ENCODE measurements at regions not wholly inside any gene's neighbourhood (a gene's known extent, or its start where the extent isn't known, plus 50 kb on each side); places are given as distances from the start of the nearest gene placed in this dataset.
"Not testable (repeated sequence)": the region's sequence is repeated elsewhere in the genome, so short reads cannot be mapped to it uniquely, and the experiment has no call there.

DNA sequence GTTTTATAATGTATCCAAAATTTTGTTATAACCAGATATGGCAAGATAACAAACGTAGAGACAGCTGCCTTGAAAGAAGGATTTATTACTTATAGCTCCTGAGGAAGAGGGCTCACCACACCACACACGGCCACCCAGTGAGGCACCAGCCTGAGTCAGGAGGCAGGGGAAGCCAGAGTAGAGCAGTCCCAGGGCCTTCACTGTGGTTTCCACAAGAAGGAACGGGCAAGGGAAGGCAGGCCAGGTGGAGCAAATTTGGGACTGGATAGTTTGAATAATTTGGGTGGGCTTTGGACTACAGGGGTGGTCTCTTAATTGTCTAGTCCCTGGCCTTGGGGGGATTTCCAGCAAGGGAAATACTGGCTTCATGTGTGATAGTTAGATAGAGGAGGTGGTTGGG lies 72.5 kb downstream of the RRAGC start:
- DNase-seq: no peak

DNA sequence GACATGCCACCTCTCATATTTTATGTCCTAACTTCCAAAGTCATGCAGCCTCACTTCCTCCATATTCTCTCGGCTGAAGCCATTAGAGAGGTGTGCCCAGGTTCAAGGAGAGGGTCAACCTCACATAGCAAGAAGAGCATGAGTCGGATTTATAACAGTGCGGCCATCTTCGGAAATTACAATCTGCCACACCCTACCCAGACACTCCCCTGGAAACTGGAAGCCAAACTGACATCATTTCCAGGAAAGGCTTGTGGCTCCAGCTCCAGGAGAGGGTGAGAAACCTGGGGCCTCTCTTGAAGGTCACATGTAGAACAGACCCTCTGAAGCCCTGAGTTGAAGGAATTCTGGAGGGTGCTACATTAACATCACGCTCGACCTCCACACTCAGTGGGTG lies 73.5 kb downstream of the RRAGC start:
- DNase-seq: no peak

DNA sequence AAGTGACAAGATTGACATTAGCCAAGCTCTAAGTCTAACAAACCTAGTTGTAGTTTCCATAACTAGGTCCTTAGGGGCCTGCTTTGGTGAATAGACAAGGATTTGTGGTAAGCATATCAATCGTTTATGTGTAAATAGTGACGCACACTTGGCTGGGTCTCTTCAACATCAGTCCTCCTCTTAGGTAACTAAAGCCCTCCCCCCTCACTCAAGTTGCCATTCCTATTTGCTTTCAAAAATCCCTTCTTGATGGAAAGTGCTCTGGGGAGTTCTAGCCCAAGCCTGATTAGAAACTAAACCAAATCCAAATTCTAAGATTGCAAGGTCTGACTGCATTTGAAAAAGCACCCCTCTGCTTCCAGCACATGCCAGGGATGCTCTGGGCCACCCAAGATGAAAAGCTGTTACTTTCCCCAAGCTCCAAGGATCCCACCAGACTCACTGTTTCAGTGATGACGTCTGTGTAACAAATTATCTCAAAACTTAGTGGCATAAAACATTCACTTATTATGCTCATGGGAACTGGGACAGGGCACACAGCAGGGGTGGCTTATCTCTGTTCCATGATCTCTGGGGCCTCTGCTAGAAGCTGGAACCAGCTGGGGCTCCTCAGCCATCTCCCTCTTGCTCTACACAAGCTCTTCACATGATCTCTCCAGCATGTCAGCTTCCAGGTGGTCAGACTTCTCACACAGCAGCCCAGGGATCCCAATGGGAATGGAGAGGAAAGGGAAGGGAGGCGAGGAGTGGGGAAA lies 74.1 kb downstream of the RRAGC start:
- no peak for DNase-seq

DNA sequence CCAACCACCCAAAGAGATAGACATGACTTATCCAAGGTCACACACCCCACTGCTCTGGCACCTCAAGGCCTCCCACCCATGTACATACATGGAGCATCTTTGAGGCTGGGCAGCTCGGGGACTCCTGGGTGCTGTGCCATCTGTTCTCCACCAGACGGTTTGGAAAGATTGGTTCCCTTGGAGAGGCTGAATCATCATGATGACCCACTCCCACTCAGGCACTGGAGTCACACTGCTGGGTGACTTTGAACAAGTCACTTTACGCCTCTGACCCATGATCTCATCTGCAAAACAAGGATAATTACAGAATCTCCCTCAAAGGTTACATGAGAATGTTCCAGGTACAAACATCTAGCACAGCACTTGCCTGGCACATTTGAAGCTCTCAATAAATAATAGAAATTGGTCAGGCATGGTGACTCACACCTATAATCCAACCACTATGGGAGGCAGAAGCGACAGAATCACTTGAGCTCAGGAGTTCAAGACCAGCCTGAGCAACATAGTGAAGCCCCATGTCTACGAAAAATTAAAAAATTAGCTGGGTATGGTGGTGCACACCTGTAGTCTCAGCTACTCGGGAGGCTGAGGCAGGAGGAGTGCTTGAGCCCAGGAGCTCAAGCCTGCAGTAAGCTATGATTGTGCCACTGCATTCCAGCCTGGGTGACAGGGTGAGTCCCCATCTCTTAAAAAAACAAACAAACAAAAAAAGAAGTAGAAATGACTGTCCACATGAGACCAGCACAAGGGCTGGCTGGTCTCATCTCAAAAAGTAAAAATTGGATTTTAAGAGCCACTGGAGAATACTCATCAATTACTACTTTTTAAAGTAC lies 74.9 kb downstream of the RRAGC start:
- no peak for DNase-seq

DNA sequence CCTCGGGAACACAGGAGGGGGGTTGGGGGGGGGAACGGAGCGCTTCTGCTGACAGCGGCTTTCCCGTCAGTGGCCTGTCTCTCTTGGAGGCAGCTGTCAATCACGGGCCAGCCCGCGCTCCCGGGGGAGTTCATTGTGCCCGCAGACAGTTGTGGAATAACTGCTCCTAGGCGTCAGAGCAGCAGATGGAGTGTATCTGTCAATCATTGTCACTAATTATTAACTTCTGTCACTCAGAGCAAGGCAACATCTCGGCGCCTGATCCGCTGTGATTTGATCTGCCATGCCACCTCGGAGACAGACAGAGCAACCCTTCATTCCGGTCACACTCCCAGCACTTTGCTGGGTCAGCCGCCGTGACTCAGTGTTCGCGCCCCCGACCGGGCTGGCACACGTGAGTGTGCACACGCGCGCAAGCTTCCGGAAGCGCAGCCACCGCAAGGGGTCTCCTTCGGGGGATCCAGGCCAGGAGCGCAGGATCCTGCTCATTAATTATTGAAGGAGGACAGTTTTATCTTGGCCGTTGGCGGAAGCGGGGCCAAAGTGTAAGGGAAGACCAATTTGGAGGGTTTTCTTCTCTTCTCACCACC lies 75.8 kb downstream of the RRAGC start:
- no peak for DNase-seq

DNA sequence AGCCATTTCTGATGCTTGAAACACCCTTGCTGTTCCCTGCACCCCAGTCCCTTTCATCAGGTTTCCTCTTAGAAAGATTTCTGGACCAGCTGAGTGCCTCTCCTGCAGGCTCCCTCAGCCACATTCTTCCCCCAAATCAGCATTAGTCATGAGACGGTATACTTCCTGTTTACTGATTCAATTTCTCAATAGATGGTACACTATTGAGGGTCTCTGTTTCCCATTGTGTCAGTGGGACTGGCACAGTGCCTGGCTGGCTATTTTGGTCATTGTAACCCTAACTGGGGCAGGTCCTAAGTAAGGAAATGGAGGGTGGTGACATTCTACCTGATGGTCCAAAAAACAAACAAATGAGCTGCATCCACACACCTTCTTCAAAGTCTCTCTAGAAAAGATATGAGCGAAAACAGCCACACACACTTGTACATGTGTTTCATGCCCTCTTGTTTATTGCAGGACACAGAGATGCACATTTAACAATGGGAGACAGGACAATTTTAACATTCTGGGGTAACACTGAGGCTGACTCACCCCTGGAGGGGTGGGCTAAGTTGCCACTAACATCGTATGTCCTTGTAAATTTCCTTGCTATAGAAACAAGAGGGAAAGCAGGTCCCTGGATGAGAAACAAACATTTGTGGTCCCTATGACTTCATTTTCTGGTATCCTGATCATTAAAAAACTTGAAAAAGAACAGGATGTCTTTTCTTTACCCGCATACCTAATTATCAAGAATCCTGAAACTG lies 77.5 kb downstream of the RRAGC start:
- no peak for DNase-seq

DNA sequence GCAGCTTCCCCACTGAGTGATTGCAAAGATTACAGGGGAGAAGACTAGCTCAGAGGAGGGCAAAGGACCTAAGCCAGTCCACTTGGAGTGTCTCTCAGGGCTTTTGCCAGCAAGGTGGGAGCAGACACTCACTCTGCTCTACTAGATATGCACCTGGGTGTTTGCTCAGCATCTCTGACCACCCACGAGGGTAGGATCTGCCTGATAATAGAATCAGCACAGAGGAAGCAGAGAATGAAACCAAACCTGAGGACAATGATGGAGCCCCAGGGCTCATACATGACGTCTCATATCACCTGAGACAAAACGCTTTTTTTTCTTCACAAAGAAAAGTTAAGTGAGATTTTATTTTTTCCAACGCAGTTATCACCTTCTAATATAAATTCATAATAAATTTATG lies 79.4 kb downstream of the RRAGC start:
- no peak for DNase-seq

DNA sequence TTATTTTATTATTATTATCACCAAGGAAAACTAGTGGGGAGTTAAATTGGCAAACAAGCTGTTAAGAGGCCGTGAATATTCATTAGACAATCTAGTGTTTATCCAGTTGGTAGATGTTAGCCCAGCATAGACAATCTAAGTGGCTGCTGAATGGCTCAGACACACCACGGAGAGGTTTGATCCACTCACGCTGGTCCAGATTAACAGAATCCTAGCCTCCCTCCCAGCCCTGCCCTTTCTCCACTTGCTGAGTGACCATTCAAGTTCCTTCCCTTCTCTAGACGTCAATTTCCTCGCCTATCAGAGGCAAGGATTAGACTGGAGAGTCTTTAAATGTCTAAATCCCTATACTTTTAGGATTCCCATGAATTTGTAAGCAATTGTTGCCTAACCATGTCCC lies 80.1 kb downstream of the RRAGC start:
- DNase-seq: no peak

DNA sequence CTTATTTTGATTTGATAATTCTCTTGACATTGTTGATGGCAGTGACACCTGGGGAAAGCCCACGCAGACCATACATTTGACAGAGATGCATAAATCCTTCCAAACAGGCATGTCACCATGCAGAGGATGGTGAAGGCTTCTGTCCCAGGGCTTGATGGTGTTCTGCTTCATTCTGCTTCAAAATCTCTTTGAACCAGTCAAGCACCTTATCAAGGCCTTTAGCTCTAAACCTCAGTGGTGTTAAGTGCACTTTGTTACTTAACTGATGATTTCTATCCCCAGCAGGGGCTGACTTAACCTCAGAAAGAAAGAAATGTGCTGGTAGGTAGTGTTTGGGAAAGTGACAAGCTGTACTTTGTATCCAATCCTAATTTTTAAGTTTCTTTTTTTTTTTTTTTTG lies 81.1 kb downstream of the RRAGC start:
- no peak for DNase-seq

DNA sequence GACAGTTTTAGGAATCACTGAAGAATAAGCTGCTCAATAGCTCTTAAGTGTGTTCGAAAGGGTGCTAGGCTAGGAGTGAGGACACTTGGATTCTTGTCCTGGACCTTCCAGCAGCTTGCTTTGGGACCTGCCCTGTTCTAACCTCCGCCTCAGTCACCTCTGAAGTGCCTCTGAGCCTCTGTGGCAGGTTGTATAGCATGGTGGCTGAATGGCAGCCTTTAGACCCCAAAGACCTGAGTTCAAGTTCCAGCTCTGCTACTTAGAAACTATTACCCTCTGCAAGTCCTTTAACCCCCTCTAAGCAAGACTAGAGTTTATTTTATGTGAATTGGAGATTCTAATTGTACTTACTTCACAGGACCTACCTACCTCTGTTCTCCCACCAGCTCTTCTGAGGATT lies 81.5 kb downstream of the RRAGC start:
- DNase-seq: no peak

DNA sequence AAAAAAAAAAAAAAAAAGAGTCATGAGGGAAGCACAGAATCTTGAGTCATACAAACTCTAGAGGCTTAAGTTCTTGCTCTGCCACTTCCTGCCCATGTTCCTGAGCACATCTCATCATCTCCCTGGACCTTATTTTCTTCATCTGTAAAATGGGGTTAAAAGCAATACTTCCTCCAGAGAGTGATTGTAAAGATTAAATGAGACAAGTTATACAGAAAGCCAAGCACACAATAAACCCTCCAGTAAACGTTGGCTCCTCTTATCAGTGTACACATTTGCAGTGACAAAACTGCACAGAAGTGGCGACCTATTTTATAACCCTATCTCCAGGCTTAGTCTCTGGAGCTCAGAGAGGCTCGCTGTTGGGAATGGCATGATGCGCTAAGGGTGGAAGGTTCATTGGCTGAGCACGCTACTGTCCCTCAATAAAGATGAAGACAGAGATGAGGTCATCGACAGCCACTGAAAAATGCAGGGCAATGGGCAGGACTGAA lies 82.1 kb downstream of the RRAGC start:
- no peak for DNase-seq

DNA sequence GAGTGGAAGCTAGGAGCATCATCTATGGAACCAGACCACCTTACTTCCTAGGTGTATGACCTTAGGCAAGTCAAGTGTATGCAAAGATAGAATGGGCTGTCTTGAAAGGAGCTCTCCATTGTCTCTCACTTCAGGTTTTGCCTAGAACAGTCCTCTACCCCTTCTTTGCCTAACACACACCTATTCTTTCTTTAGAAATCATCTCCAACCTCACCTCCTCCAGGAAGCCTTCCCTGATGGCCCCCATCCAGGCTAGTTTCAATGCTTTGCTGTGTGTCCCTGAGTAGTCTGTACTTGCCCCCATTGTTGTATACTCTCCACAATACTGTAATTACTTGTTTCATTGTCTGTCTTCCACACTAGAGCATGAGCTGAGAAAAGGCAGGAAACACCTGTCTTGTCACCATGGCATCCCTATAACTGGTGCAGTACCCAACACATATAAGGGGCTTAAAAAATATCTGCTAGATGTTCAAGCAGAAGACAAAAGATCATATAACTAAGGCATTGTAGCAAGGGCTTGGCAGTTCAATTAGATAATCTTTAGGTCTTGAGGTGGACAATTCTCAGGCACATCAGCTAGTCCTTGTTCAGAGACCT lies 83.0 kb downstream of the RRAGC start:
- DNase-seq: no peak

DNA sequence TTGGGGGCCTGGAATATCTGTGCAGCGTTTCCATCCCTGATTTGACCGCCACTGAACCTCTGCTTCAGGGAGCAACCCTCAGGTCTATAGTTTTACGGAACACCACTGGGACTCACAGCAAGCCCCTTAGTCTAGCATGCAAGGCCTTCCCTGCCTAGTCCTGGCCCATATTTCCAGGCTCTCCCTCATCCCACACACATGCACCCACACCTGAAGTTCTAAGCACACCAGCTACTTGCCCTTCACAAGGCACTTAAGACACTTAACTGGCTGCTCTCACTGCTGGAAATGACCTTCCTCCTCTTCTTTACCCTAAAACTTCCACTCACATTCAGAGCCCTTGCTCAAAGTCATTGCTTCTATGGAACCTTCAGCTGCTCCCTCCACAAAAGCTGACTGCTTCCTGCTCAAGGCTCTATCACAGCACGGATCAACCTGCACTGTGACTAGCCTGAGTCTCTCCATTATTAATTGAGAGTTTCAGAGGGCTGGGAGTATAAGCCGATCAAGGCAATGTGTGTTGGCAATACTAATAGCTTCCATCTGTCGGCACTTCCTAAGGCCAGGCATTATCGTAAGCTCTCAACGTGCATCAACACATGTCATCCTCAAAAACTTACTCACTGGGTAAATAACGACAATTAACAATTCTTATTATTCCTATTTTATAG lies 84.3 kb downstream of the RRAGC start:
- no peak for DNase-seq

DNA sequence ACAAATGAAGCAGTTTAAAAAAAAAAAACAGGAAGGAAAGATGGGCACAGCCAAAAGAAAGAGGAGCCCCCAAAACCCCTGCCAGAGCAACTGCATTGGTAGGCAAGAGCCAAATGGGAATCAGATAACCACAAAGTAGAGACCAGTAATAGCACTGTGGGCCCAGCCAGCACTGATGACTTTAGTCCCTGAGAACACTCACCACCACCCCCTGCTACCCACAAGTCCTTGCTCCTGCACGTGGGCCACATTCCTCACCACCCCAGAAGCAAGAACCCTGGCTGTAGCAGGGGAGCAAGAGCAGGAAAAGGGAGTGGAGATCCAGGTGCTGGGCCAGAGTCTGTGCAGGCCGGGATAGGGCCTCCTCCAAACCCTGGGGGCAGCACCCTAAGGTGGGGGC lies 86.1 kb downstream of the RRAGC start:
- DNase-seq: no peak

DNA sequence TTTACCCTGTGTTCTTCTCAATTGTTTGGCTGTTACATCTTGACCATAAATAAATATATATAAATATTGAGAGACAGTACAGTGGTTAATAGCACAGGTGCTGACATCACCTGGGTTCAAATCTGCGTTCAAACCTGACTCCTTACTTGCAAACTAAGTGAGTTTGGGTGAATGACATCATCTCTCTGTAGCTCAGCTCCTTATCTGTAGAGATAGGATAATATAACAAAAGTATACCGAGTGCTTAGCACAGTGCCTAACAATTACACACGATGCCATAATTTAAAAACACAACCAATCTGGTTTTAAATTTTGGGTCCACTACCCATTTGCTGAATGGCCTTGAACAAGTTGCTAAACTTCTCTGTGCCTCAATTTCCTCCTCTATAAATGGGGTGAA lies 86.6 kb downstream of the RRAGC start:
- no peak for DNase-seq

DNA sequence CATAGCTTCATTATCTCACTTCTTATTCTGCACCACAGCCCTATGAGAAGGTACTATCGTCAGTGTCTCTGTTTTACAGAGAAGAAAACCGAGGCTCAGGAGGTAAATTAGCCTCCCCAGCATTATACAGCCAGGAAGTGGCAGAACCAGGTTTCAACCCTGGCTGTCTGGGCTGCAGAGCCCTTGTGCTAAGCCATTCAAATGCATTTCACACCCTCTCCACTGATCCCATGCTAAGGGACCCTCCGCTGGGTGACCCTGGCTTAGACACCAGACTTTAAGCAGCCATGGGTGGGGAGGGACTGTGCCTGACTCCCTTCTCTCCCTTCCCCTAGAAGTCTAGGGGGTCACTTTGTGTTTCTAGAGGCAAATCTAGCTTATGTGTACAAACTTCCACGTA lies 87.5 kb downstream of the RRAGC start:
- no peak for DNase-seq

DNA sequence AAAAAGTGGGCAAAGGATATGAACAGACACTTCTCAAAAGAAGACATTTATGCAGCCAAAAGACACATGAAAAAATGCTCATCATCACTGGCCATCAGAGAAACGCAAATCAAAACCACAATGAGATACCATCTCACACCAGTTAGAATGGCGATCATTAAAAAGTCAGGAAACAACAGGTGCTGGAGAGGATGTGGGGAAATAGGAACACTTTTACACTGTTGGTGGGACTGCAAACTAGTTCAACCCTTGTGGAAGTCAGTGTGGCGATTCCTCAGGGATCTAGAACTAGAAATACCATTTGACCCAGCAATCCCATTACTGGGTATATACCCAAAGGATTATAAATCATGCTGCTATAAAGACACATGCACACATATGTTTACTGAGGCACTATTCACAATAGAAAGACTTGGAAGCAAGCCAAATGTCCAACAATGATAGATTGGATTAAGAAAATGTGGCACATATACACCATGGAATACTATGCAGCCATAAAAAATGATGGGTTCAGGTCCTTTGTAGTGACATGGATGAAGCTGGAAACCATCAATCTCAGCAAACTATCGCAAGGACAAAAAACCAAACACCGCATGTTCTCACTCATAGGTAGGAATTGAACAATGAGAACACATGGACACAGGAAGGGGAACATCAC lies 88.9 kb downstream of the RRAGC start:
- not testable (repeated sequence) for DNase-seq

DNA sequence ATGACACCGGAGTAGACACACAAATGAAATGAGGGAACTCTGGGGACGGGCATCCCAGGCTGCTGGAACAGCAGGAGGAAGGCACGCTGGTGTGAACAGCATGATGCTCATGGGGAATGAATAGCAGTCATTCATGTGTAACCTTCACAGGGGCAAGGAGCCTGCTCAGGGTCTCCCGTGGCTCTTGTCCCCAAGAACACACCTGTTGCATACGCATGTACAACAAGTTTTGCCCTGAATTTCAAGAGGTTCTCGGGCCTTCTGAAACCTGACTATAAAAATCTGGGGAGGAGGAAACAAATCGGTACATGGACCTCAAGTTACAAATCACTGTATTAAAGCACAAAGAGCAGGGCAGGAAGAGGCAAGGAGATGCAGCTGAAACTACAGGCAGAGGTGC lies 93.4 kb downstream of the RRAGC start:
- DNase-seq: no peak

DNA sequence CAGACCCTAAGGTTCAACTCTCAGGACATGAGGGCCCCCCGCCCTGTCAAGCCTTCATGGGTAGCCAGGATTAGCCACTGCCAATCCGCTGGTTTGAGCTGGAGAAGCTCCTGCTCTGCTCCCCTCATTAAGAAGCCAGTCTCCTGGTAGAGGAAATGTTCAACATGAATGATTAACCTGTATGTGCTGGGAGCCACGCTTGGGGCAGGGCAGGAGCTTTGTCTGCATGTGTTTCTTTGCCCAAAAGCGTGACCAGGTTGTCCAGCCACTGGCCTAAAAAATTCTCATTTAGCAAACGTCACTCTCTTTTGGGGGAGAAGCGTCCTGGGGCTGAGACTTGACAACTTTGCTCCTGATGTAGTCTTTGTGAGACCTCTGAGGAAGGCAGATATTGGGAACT lies 96.5 kb downstream of the RRAGC start:
- DNase-seq: no peak

DNA sequence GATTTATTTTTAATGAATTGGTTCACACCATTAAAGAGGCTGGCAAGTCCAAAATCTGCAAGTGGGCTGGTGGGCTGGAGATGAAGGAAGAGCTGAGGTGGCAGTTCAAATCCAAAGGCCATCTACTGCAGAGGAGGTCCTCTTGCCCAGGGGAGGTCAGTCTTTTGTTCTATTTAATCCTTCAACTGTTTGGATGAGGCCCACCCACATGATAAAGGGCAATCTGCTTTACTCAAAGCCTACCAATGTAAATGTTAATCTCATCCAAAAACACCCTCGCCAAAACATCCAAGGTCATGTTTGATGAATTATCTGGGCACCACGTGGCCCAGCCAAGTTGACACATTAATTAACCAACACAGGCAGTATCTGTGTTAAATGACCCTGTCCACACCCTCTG lies 99.0 kb downstream of the RRAGC start:
- DNase-seq: no peak

DNA sequence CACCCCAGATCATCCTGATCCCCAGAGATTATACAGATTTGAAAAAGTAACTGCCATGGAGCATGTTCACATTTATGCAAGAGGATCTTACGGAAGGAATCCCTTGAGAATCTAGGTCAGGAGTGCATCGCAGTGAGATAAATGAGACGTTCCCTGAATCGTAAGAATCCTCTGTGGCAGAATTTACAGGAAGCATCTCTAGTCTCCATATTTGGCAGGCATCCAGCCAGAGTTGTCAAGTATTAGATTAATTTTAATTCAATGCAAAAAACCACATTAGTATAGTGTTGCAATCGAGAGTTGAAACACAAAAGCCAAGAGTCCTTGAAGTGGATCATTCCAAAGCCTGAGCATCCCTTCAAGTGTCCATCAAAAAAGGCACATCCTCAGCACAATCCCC lies 100.8 kb downstream of the RRAGC start:
- no peak for DNase-seq

Measured in fibroblast of upper back skin (primary cell).